ENCODE measurements at regions not wholly inside any gene's neighbourhood (a gene's known extent, or its start where the extent isn't known, plus 50 kb on each side); places are given as distances from the start of the nearest gene placed in this dataset.

GRCh38 chr7:25775570-25775969 is 376.4 kb upstream of the NFE2L3 start:
- TF ChIP-seq CTCF (IDR thresholded peaks at IDR 0.05) (no peak), POLR2A (IDR thresholded peaks at IDR 0.05) (no peak)
